B cell (primary cell): ENCODE measurements at regions not wholly inside any gene's neighbourhood (a gene's known extent, or its start where the extent isn't known, plus 50 kb on each side); places are given as distances from the start of the nearest gene placed in this dataset.

Source experiments
- CTCF ChIP-seq: fragments of 200-600 bp; IDR thresholded peaks from one replicate; pipeline ENCODE4 v1.8.0; 2022; ENCODE audit warnings: antibody characterized with exemption, mild to moderate bottlenecking
- EZH2 ChIP-seq: IDR thresholded peaks from 2 replicates; pipeline ENCODE4 v1.6.1; 2012; ENCODE audit warnings: borderline replicate concordance, low read depth, mild to moderate bottlenecking, moderate library complexity, low read length; ENCODE audit not compliant: insufficient read depth, poor library complexity, severe bottlenecking

- TF ChIP-seq EZH2 (no peak), CTCF (no peak)
These were observed 266.7 kb downstream of the GPATCH2 start for GRCh38 chr1:217364220-217364619.
